Left lung (tissue), 4 donors: ENCODE measurements at regions not wholly inside any gene's neighbourhood (a gene's known extent, or its start where the extent isn't known, plus 50 kb on each side); places are given as distances from the start of the nearest gene placed in this dataset.

ENCODE experiments used
- ATAC-seq: fragments of 200-7000 bp; cut with Tn5 transposase; one replicate; pipeline ENCODE4 v1.9.1; 2020; ENCODE audit warnings: moderate library complexity
- DNase-seq, 4 donors: peaks; one replicate each; pipeline ENCODE4 v3.0.0-alpha.2; 2013 to 2020
- H3K27ac ChIP-seq, 2 donors: fragments of 200-600 bp; sonication (generic) in 1 of 2; one replicate each; pipeline versions ENCODE4 v1.5.0 to v1.8.0; 2020 to 2021
- H3K27me3 ChIP-seq, 2 donors: fragments of 200-600 bp; sonication (generic) in 1 of 2; one replicate each; pipeline versions ENCODE4 v1.5.0 to v1.8.0; 2020 to 2021
- H3K36me3 ChIP-seq, 2 donors: fragments of 200-600 bp; sonication (generic) in 1 of 2; one replicate each; pipeline versions ENCODE4 v1.5.0 to v1.8.0; 2020 to 2021
- H3K4me1 ChIP-seq, 2 donors: fragments of 200-600 bp; one replicate each; pipeline ENCODE4 v1.8.0; 2021
- H3K4me3 ChIP-seq, 2 donors: fragments of 200-600 bp; sonication (generic) in 1 of 2; one replicate each; pipeline versions ENCODE4 v1.5.0 to v1.8.0; 2020 to 2021; ENCODE audit warnings: mild to moderate bottlenecking in 1 of 2
- H3K9me3 ChIP-seq, 2 donors: fragments of 200-600 bp; sonication (generic) in 1 of 2; one replicate each; pipeline versions ENCODE4 v1.5.0 to v1.8.0; 2020 to 2021
- intact Hi-C, 2 donors: fragments of 100-400 bp; cut with DNase I; formaldehyde crosslinking; loops; one replicate each; pipeline versions ENCODE4 v1.11.2 to v1.14.2; 2022
- TF ChIP-seq, protein P1 (sequence below), 2 donors: fragments of 200-600 bp; sonication (generic) in 1 of 2; IDR thresholded peaks; one replicate each; pipeline versions ENCODE4 v1.5.0 to v1.8.0; 2021; ENCODE audit warnings: antibody characterized with exemption in 2 of 2
- donor health status: DM: no; HTN: yes; CAD: no.
- donor health status: DM: no; HTN: no; CAD: no.

DNA sequence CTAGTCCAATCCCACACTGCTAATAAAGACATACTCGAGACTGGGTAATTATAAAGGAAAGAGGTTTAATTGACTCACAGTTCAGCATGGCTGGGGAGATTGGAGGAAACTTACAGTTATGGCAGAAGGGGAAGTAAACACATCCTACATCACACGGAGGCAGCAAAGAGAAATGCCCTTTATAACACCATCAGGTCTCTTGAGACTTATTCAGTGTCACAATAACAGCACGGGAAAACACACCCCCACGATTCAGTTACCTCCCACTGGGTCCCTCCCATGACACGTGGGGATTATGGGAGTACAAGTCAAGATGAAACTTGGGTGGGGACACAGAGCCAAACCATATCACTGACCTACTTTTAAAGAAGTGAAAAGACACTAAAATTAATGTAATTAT is 1130.4 kb upstream of the SLC10A2 start:
- peaks cover 0 to 10% of the 10 kb centered on the region in 2 donors for H3K9me3 ChIP-seq
- no peak overlapping the region for H3K4me3 ChIP-seq
- TF ChIP-seq, protein P1, sequence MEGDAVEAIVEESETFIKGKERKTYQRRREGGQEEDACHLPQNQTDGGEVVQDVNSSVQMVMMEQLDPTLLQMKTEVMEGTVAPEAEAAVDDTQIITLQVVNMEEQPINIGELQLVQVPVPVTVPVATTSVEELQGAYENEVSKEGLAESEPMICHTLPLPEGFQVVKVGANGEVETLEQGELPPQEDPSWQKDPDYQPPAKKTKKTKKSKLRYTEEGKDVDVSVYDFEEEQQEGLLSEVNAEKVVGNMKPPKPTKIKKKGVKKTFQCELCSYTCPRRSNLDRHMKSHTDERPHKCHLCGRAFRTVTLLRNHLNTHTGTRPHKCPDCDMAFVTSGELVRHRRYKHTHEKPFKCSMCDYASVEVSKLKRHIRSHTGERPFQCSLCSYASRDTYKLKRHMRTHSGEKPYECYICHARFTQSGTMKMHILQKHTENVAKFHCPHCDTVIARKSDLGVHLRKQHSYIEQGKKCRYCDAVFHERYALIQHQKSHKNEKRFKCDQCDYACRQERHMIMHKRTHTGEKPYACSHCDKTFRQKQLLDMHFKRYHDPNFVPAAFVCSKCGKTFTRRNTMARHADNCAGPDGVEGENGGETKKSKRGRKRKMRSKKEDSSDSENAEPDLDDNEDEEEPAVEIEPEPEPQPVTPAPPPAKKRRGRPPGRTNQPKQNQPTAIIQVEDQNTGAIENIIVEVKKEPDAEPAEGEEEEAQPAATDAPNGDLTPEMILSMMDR (IDR thresholded peaks at IDR 0.05): no peak
- H3K36me3 ChIP-seq: no peaks in the 10 kb centered on the region
- no peaks in the 10 kb centered on the region for H3K27me3 ChIP-seq
- no peaks in the 10 kb centered on the region for H3K4me1 ChIP-seq
- DNase-seq (no peak), ATAC-seq (no peak)
- H3K27ac ChIP-seq: no peak overlapping the region
- intact Hi-C loops: no loop called here

DNA sequence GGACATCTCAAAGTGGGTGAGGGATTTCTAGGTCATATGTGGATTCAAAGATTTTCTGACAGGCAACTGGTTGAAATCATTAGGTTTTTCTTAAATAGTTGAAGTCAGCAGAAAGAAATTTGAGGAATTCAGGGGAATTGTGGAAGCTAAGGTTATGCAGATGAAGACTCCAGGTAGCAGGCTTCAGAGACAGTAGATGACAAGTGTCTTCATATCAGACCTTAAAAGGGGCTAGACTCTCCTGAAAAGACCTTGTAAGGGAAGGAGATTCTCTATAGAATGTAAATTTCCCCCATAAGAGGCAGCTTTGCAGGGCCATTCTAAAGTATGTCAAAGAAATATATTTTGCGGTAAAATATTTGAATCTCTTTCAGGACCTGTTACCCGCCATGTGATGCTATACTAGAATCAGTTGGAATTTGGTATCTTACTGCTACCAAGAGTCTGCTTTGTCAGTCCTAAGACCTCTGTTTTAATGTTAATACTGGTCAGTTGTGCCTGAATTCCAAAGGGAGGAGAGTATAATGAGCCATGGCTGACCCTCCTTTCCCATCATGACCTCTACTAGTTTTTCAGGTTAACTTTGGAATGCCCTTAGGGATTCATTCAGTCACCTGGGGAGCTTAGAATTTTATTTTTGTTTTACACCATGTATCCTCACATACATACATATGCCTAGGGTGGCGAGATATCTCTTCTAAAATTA is 1115.5 kb upstream of the SLC10A2 start:
- intact Hi-C loops: no loop called here
- ATAC-seq: no peak
- TF ChIP-seq, protein P1 (IDR thresholded peaks at IDR 0.05): no peak
- no peak overlapping the region for H3K4me3 ChIP-seq
- no peak overlapping the region for H3K27ac ChIP-seq
- H3K4me1 ChIP-seq: no peaks in the 10 kb centered on the region
- H3K9me3 ChIP-seq: peaks cover 0 to 10% of the 10 kb centered on the region in 2 donors
- H3K27me3 ChIP-seq: no peaks in the 10 kb centered on the region
- no peak for DNase-seq
- no peaks in the 10 kb centered on the region for H3K36me3 ChIP-seq

DNA sequence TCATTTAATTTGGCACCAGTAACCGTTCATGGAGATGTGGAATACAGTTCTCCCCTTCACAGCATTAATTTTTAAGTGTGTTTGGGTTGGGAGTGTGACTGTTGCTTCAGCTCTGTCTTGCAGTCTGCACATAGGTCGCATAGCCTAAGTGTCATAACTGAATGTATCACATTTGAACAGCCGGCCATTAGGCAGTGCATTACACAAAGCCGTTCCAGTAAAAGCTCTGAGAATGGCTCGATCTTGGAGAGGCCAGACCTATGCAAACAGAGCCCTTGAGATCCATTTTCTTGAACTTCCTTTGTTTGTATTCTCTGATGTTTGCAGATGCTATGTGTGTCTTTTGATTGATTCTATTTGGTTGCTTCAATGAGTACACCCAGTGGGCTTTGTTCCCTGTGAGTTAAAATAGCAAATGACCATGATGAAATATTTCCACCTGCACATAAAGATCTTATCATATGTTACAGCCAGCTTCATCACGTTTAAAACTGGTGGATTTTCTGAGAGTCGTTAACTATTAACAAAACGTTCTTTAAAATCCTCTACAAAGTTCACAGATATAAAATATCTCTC is 1104.9 kb upstream of the SLC10A2 start:
- Histone ChIP-seq H3K36me3 (no peaks in the 10 kb centered on the region), H3K9me3 (no peaks in the 10 kb centered on the region), H3K27ac (no peak overlapping the region), H3K4me3 (no peak overlapping the region), H3K4me1 (no peaks in the 10 kb centered on the region), H3K27me3 (no peaks in the 10 kb centered on the region)
- TF ChIP-seq, protein P1 (IDR thresholded peaks at IDR 0.05): no peak
- DNase-seq: no peak
- intact Hi-C loops: no loop called here
- no peak for ATAC-seq

DNA sequence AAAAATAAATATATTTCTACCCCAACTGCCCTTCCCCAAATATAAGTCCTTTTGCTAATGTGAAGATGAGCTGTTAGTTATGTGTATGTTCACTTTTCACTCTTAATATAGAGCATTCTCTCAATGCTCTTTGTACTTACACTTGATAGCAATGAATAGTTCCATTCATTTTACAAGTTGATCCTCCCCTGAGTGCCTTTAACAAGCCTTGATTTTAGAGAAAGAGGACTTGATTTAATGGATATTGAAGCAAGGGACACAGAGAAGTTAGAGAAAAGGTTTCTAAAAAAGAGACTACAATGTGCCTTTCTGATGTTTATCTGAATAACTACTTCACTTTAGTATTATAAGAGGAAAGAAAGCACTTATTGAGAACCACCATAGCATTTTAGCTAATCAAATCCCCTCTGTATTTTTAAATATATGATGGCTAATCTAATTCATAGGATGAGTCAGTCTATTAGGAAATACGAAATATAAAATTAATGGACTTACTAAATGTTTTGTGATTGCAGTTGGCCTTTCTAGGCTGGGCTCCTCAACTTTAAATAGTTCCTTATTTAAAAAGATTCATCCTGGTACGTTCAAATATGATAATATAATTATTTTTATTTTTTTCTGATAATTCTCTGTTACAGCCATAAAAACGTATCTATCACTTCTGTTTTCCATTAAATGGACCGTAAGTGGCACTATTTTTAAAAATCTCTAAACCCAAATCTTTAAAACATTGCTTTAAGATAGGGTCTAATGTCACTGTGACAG is 1097.8 kb upstream of the SLC10A2 start:
- H3K4me1 ChIP-seq: no peaks in the 10 kb centered on the region
- H3K36me3 ChIP-seq: no peaks in the 10 kb centered on the region
- no peaks in the 10 kb centered on the region for H3K27me3 ChIP-seq
- no peak overlapping the region for H3K27ac ChIP-seq
- DNase-seq (no peak), ATAC-seq (no peak)
- H3K9me3 ChIP-seq: no peaks in the 10 kb centered on the region
- TF ChIP-seq, protein P1 (IDR thresholded peaks at IDR 0.05): no peak
- no peak overlapping the region for H3K4me3 ChIP-seq
- intact Hi-C loops: no loop called here

DNA sequence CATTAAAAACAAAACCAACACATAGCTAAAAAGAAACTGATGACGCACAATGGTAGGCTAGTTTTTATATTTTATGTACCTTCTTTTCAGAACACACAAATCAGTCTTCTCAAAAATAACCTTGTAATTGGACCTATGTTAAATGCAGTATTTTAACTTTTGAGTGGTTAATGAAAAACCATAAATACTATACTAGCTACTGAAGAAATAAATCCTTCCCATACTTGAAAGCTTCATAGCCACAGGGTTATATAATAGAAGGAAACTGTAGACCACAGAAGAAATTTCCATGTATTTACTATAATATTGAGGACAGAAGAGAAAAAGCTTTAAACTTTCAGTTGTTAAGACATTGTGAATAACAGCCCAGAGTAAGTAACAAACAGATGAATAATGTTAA is 1094.3 kb upstream of the SLC10A2 start:
- intact Hi-C loops: no loop called here
- no peak for DNase-seq

More for the DNA sequence above, 1094.3 kb upstream of the SLC10A2 start:
- Histone ChIP-seq H3K4me1 (no peaks in the 10 kb centered on the region), H3K27ac (no peak overlapping the region), H3K36me3 (no peaks in the 10 kb centered on the region), H3K4me3 (no peak overlapping the region), H3K27me3 (no peaks in the 10 kb centered on the region), H3K9me3 (peaks cover 0 to 3% of the 10 kb centered on the region in 2 donors)
- TF ChIP-seq, protein P1 (IDR thresholded peaks at IDR 0.05): no peak
- no peak for ATAC-seq
